ENCODE measurements at regions not wholly inside any gene's neighbourhood (a gene's known extent, or its start where the extent isn't known, plus 50 kb on each side); places are given as distances from the start of the nearest gene placed in this dataset.

- TF ChIP-seq CTCF (IDR thresholded peaks at IDR 0.05; ENCODE audit: borderline replicate concordance, extremely low read depth, low read length, poor library complexity, severe bottlenecking) = no peak
- no peak for TF ChIP-seq EZH2 (IDR thresholded peaks at IDR 0.05; ENCODE audit: borderline replicate concordance, low read depth, low read length, severe bottlenecking)
Measured at GRCh38 chr21:15421947-15422346, 307.8 kb upstream of the USP25 start.

Data from DND-41 (cell line).